ENCODE measurements at regions not wholly inside any gene's neighbourhood (a gene's known extent, or its start where the extent isn't known, plus 50 kb on each side); places are given as distances from the start of the nearest gene placed in this dataset.

DNA sequence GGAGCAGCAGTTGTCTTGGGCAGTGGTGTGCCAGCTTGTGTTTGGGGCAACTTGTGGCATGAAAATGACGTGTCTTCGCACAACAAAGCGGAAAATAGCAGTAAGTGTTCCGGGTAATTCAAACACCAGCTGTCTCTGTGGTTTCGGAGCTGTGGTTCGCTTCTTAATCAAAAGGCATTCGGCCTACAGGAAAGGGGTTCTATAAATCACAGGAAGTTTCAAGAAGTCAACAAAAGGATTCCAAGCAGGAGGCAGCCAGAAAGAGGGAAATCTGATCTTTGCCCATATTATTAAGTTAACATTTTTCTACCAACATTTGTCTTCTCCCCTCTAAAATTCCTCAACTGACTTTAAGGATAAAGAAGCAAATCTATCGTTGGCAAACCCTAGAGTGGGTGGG is 353.4 kb downstream of the FGFR2 start:
- TF ChIP-seq, protein P1, sequence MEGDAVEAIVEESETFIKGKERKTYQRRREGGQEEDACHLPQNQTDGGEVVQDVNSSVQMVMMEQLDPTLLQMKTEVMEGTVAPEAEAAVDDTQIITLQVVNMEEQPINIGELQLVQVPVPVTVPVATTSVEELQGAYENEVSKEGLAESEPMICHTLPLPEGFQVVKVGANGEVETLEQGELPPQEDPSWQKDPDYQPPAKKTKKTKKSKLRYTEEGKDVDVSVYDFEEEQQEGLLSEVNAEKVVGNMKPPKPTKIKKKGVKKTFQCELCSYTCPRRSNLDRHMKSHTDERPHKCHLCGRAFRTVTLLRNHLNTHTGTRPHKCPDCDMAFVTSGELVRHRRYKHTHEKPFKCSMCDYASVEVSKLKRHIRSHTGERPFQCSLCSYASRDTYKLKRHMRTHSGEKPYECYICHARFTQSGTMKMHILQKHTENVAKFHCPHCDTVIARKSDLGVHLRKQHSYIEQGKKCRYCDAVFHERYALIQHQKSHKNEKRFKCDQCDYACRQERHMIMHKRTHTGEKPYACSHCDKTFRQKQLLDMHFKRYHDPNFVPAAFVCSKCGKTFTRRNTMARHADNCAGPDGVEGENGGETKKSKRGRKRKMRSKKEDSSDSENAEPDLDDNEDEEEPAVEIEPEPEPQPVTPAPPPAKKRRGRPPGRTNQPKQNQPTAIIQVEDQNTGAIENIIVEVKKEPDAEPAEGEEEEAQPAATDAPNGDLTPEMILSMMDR (optimal IDR thresholded peaks at IDR 0.05 in 1 of 3, IDR thresholded peaks at IDR 0.05 in 1 of 3, conservative IDR thresholded peaks at IDR 0.05 in 1 of 3; ENCODE audit: extremely low read depth in 1 of 3, insufficient read depth in 2 of 3, low read length in 3 of 3) = no peak
- no peak for TF ChIP-seq EZH2 (IDR thresholded peaks at IDR 0.05; ENCODE audit: low read length)
